Glomerular visceral epithelial cell (primary cell): ENCODE measurements at regions not wholly inside any gene's neighbourhood (a gene's known extent, or its start where the extent isn't known, plus 50 kb on each side); places are given as distances from the start of the nearest gene placed in this dataset.

Experiments
- DNase-seq: peaks from one replicate; pipeline ENCODE4 v3.0.0-alpha.2; 2016; ENCODE audit errors: extremely low spot score

GRCh38 chr11:70026726-70027125 is 51.4 kb upstream of the ANO1 start:
- no peak for DNase-seq

DNA sequence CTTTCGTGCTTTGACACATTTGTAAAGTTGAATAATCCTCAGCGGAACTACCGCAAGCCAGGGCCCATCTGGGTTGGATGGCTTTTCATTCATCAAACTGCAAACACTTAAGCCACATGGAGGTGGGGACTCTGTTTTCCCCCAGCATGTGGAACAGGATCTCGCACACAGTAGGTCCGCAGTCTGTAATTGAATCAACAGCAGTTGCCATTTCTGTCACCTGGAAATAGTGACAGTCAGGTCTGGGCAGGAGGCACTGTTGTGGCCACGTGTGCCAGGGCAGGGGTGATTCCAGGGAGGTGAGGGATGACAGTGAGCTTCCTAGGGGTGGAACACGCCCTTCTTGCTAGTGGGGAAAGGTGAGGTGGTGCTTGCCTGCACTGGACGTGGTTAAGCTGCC is 50.7 kb upstream of the ANO1 start:
- DNase-seq = no peak

DNA sequence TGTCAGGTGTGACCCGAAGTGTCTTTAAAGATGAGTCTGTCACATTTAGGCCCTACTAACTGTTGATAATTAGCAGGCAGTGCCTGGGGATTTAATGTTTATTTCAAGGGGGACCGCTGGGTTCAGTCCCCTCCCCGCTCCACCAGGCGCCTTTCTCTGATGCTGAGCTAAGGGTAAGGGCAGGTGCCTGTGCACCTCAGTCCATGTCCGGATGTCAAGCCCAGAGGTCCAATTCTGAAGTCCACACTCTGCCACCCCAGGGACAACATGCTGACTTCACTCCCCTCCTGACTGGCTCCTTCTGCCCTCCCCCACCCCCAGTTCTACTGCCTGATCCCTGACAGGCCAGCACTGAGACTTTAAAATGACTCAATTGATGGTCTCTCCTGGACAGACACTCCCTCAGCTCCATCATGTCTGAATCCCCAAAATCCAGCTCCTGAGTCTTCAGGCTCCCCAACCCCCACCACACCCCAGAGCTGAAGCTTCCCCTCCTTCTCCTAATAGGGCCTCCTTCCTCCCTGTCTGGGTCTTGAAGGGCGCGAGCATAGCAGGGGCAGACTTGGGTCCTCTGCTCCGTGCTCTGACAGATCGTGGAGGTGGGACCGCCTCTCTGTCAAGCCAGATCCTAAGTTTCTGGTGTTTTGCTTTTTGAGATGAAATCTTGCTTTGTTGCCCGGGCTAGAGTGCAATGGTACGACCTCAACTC is 49.8 kb upstream of the ANO1 start:
- no peak for DNase-seq
